GM18519 (cell line): ENCODE measurements at regions not wholly inside any gene's neighbourhood (a gene's known extent, or its start where the extent isn't known, plus 50 kb on each side); places are given as distances from the start of the nearest gene placed in this dataset.
"Not testable (repeated sequence)": the region's sequence is repeated elsewhere in the genome, so short reads cannot be mapped to it uniquely, and the experiment has no call there.

Source experiments
- ATAC-seq: cut with Tn5 transposase; IDR thresholded peaks from one replicate; pipeline ENCODE4 v1.9.1; 2021; ENCODE audit warnings: mild to moderate bottlenecking, moderate library complexity; ENCODE audit not compliant: unreplicated experiment, low FRiP score

DNA sequence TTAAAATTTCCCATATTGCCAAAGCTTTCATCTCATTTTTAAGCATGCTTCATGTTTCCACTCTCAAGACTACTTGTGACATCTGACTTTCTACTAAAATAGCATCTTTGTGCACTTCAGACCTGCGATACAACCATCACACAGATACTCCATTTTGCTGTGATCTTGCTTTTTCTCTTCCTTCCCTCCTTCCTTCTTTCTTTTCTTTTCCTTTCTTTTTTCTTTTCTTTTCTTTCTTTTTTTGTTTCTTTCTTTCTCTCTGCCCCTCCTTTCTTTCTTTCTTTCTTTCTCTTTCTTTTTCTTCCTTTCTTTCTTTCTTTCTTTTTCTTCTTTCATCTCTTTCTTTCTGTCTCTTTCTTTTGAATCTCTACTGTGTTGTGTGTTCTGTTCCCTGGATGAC is 194.0 kb upstream of the KCND2 start:
- ATAC-seq, result no peak

- ATAC-seq, result no peak
Measured at GRCh38 chr7:120079704-120080103, 193.3 kb upstream of the KCND2 start.

DNA sequence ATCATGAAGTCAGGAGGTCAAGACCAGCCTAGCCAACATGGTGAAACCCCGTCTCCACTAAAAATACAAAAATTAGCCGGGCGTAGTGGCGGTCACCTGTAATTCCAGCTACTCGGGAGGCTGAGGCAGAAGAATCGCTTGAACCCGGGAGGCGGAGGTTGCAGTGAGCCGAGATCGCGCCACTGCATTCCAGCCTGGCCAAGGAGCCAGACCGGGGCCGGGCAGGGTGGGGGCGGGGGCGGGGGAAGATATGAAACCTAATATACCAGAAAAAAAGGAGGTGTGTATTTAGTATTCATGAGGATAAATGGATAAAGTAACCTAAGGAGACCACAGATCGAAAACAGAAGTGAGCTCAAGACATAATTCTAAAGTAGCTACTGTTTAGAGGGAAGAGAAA is 186.5 kb upstream of the KCND2 start:
- not testable (repeated sequence) for ATAC-seq

DNA sequence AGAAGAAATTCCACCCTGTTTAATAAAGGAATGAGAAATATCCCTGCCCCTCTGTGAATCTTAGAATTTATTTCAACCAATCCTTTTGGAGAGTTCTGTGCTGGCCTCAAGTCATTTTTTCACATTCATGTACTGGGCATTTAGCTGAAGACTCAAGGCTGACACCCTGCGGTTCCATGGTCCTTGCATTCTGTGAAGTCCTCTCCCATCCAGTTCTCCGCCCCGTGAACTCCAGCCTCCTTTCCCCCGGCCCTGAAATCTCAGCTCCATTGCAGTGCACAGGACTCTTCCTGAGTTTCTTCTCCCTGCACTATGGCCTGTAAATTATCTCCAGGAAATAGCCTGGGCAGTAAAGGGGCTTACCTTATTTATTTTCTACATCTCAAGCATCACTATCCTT is 183.0 kb upstream of the KCND2 start:
- no peak for ATAC-seq

GRCh38 chr7:120091807-120092206 is 181.2 kb upstream of the KCND2 start:
- ATAC-seq, result no peak

DNA sequence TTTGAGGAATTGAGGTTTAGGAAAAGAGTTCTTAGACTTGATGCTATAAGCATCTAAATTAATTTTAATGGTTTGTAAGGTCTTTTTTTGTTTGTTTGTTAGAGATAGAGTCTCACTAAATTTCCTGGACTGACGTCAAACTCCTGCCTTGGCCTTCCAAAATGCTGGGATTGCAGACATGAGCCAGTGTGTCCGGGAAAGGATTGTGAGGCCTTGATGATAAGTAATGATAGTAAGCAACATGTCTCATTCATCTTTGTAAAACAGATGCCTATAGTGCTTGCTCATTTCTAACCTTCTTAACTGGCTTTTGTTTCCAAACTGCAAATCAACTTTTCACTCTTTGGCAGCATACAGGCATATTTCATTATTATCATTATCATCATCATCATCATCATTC is 176.0 kb upstream of the KCND2 start:
- no peak for ATAC-seq

DNA sequence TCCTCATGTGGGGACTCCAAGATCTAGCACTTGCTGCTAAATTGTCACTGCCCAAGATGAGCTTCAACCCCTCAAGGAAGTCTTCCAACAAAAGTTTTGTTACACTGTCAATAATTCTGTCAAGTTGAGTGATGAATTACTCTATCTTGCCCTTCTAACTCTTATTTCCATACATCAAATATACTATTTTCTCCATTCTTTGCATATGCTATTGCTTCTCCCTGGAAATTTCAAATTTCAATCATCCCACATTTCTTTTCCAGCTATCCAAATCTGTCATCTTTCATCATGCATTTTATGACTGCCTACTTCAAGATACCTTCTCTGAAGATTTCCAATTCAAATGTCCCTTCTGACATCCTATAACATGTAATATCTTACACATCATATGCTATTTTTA is 175.2 kb upstream of the KCND2 start:
- no peak for ATAC-seq

- no peak for ATAC-seq
Measured at GRCh38 chr7:120108376-120108775, 164.6 kb upstream of the KCND2 start.

DNA sequence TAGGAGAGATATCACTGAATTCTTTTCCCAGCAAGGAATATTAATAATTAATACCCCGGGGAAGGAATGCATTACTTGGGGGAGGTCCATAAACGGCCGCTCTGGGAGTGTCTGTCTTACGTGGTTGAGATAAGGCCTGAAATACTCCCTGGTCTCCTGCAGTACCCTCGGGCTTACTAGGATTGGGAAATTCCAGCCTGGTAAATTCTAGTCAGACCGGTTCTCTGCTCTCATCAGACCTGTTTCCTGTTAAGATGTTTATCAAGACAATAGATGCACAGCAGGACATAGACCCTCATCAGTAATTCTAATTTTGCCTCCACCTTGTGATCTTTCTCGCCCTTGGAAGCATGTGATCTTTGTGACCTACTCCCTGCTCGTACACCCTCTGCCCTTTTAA is 162.8 kb upstream of the KCND2 start:
- ATAC-seq, result no peak

DNA sequence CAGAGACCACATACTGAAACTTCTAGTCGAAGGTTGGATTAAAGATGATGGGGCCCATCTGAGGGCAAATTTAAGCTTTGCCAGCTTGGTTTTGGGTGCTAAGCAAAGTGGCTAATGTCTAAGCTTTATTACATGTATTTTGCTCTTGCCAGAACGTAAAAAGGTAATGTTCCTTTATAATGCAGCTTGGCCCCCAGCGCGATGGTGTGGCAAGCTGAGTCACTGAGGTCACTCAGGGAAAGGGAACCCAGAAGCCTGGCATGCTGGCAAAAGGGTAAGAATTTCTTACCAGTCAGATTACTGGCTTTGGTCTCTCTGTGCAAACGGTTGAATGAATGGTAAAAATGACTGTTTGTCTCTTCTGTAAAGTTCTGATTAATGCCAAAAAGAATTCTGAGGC is 158.3 kb upstream of the KCND2 start:
- ATAC-seq, result no peak

GRCh38 chr7:120123528-120123927 is 149.4 kb upstream of the KCND2 start:
- no peak for ATAC-seq

GRCh38 chr7:120131096-120131839 is 141.7 kb upstream of the KCND2 start:
- no peak for ATAC-seq

GRCh38 chr7:120138497-120138896 is 134.5 kb upstream of the KCND2 start:
- no peak for ATAC-seq

GRCh38 chr7:120156476-120156875 is 116.5 kb upstream of the KCND2 start:
- ATAC-seq, result no peak

DNA sequence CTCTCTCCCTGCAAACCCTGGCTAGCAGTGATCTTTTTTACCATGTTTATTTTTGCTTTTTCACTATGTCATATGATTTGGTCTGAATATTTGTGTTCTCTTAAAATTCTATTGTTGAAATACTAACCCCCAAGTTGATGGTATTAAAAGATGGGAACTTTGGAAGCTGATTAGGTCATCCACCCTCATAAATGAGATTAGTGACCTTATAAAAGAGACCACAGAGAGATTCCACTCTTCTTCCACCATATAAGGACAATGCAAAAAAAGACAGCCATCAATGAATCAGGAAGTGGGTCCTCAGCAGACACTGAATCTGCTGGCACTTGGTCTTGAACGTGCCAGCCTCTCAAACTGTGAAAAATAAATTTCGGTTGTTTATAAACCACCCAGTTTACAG is 112.8 kb upstream of the KCND2 start:
- ATAC-seq, result no peak

- no peak for ATAC-seq
Measured at GRCh38 chr7:120163449-120163848, 109.5 kb upstream of the KCND2 start.

DNA sequence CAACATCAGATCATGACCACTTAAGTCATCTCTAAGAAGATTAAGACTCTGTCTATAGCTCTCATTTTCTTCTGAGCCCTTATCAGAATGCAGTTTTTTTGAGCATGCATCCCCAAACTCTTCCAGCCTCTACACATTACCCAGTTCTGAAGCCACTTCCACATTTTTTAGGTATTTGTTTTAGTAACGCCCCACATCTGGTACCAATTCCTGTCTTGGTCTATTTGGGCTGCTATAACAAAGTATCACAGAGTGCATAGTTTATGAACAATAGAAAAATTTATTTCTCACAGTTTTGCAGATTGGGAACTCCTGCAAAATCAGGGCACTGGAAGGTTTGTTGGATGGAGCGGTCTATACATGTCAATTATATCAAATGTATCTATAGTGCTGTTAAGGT is 107.7 kb upstream of the KCND2 start:
- ATAC-seq, result no peak

- ATAC-seq, result no peak
Measured at GRCh38 chr7:120168066-120168465, 104.9 kb upstream of the KCND2 start.

- ATAC-seq, result no peak
Measured at GRCh38 chr7:120169996-120170783, 102.8 kb upstream of the KCND2 start.

DNA sequence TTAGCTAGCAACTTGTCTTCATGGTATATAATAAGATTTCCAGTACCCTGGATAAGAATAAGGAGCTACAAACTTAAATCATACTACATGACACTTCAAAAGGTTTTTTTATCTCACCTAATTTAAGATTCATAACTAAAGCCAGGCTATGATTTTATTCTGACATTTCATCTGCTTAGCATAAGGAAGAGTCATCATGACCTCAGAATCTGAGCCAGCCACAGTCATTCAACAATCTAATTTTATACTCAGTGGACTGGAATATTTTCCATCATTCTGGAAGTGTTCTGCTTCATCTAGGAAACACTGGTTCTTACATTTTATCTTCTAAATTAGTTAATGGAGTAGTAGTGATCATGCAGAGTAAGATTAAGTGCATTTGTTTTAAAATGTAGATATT is 102.1 kb upstream of the KCND2 start:
- no peak for ATAC-seq

GRCh38 chr7:120171406-120171805 is 101.6 kb upstream of the KCND2 start:
- ATAC-seq, result no peak

GRCh38 chr7:120180221-120180620 is 92.8 kb upstream of the KCND2 start:
- ATAC-seq, result no peak
